ENCODE measurements at regions not wholly inside any gene's neighbourhood (a gene's known extent, or its start where the extent isn't known, plus 50 kb on each side); places are given as distances from the start of the nearest gene placed in this dataset.

GRCh38 chr5:157924490-157924889 is 65.5 kb upstream of the CLINT1 start:
- Mint-ChIP-seq H3K27ac (peak overlapping the region; percentile 8), H3K4me1 (peaks cover 14% of the 10 kb centered on the region), H3K27me3 (no peaks in the 10 kb centered on the region), H3K4me3 (peak overlapping the region; percentile 19), H3K36me3 (ENCODE audit: low read depth) (no peaks in the 10 kb centered on the region)
- no peak for ATAC-seq
- no peaks in the 10 kb centered on the region for H3K9me3 ChIP-seq (ENCODE audit: control insufficient read depth, low read length, poor library complexity, severe bottlenecking)
- DNase-seq: no peak

DNA sequence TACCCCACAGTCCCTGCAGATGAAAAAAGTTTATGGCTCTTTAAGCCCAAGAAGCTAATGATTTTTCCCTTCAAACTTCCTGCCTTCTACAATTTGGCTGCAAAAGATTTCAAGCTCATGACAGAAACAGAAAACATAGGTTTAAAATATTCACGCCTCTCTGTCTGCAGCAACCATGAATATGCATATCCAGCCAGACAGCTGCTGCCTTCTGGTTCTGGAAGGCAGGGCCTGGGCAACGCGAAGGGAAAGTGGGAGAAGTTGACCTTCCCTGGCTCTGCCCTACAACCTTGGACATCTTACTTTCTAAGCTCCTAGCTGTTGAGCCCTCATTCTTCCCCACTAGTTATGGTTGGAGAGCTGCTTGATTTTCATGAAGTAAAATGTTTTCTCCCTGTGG is 64.8 kb upstream of the CLINT1 start:
- no peak for ATAC-seq
- H3K9me3 ChIP-seq (ENCODE audit: control insufficient read depth, low read length, poor library complexity, severe bottlenecking): no peaks in the 10 kb centered on the region
- H3K27me3 Mint-ChIP-seq: no peaks in the 10 kb centered on the region
- no peaks in the 10 kb centered on the region for H3K36me3 Mint-ChIP-seq (ENCODE audit: low read depth)
- no peak overlapping the region for H3K4me3 Mint-ChIP-seq
- no peak overlapping the region for H3K27ac Mint-ChIP-seq
- H3K4me1 Mint-ChIP-seq: peaks cover 22% of the 10 kb centered on the region
- no peak for DNase-seq

DNA sequence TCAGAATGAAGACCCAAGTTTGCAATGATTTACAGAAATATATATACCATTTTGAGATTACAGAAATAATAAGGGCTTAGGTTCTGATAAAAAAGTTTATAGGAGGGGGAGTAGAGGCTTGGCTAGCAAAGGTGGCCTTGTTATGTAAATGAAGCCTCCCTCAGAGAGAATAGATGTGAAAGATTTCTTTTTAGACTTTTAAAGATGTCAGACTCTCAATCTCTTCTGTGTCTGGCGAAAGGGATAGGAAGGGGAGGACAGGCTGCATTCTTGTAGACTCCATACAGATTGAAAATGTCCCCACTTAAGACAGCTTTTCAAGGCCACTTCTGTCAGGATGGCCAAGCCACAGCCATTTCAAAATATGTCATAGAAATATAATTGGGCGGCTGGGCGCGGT is 63.1 kb upstream of the CLINT1 start:
- no peaks in the 10 kb centered on the region for H3K9me3 ChIP-seq (ENCODE audit: control insufficient read depth, low read length, poor library complexity, severe bottlenecking)
- Mint-ChIP-seq H3K4me3 (no peak overlapping the region), H3K36me3 (ENCODE audit: low read depth) (no peaks in the 10 kb centered on the region), H3K4me1 (peaks cover 33% of the 10 kb centered on the region), H3K27me3 (no peaks in the 10 kb centered on the region), H3K27ac (no peak overlapping the region)
- DNase-seq (no peak), ATAC-seq (no peak)

DNA sequence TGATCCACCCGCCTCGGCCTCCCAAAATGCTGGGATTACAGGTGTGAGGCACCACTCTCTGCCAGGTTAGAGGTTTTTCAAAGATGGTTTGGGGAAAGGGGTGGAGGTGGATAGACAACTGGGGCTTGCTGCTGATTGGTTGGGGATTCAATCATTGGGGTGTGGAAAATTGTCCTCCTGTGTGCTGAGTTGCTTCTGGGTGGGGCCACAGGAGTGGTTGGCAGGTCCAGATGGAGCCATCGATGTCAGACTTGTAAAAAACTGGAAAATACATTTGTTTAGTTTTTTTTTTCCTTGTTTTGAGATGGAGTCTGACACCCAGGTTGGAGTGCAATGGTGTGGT is 61.9 kb upstream of the CLINT1 start:
- ATAC-seq (no peak), DNase-seq (no peak)
- Mint-ChIP-seq H3K27me3 (no peaks in the 10 kb centered on the region), H3K36me3 (ENCODE audit: low read depth) (no peaks in the 10 kb centered on the region), H3K4me3 (no peak overlapping the region), H3K27ac (no peak overlapping the region), H3K4me1 (peaks cover 33% of the 10 kb centered on the region)
- H3K9me3 ChIP-seq (ENCODE audit: control insufficient read depth, low read length, poor library complexity, severe bottlenecking): no peaks in the 10 kb centered on the region

- Mint-ChIP-seq H3K27ac (peak overlapping the region; percentile 91), H3K4me3 (peak overlapping the region; percentile 74), H3K36me3 (ENCODE audit: low read depth) (no peaks in the 10 kb centered on the region), H3K4me1 (peaks cover 28% of the 10 kb centered on the region), H3K27me3 (no peaks in the 10 kb centered on the region)
- DNase-seq (peak in 1 of 3 donors; percentile 8), ATAC-seq (peak; percentile 52)
- no peaks in the 10 kb centered on the region for H3K9me3 ChIP-seq (ENCODE audit: control insufficient read depth, low read length, poor library complexity, severe bottlenecking)
These were observed 60.1 kb upstream of the CLINT1 start for GRCh38 chr5:157918811-157919742.

DNA sequence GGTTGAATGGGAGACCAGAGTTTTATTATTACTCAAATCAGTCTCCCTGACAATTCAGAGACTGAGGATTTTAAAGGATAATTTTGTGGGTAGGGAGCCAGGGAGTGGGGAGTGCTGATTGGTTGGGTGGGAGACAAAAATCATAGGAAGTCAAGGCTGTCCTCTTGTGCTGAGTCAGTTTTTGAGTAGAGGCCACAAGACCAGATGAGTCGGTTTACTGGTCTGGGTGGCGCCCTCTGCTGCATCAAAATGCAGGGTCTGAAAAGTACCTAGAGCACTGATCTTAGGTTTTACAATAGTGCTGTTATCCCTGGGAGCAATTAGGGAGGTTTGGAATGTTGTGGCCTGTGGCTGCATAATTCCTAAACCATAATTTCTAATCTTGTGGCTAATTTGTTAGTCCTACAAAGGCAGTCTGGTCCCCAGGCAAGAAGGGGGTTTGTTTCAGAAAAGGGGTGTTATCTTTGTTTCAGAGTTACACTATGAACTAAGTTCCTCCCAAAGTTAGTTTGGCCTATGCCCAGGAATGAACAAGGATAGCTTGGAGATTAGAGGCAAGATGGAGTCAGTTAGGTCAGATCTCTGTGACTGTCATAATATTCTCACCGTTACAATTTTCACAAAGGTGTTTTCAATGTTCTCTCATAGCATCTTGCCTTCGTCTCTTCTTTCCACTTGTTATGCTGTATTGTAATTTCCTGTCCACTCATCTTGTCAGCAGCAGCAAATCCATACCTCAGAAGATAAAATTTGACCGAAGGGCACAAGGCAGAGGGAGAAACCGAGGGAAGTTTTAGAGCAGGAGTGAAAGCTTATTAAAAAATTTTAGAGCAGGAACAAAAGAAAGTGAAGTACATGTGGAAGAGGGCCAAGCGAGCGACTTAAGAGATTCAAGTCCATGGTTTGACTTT is 59.2 kb upstream of the CLINT1 start:
- peak; percentile 32 to 40 (median 36) for DNase-seq
- no peaks in the 10 kb centered on the region for H3K36me3 Mint-ChIP-seq (ENCODE audit: low read depth)
- peak; percentile 65 for ATAC-seq

GRCh38 chr5:157917491-157917890 is 58.5 kb upstream of the CLINT1 start:
- H3K36me3 Mint-ChIP-seq (ENCODE audit: low read depth): no peaks in the 10 kb centered on the region
- H3K4me3 Mint-ChIP-seq: no peak overlapping the region
- H3K9me3 ChIP-seq (ENCODE audit: control insufficient read depth, low read length, poor library complexity, severe bottlenecking): no peaks in the 10 kb centered on the region
- H3K27me3 Mint-ChIP-seq: no peaks in the 10 kb centered on the region
- peak overlapping the region; percentile 54 for H3K27ac Mint-ChIP-seq
- DNase-seq: no peak
- ATAC-seq: no peak
- peaks cover 27% of the 10 kb centered on the region for H3K4me1 Mint-ChIP-seq

More for the DNA sequence above, 59.2 kb upstream of the CLINT1 start:
- peaks cover 27% of the 10 kb centered on the region for H3K4me1 Mint-ChIP-seq
- no peaks in the 10 kb centered on the region for H3K9me3 ChIP-seq (ENCODE audit: control insufficient read depth, low read length, poor library complexity, severe bottlenecking)
- H3K4me3 Mint-ChIP-seq: peak overlapping the region; percentile 62
- H3K27ac Mint-ChIP-seq: peak overlapping the region; percentile 54
- no peaks in the 10 kb centered on the region for H3K27me3 Mint-ChIP-seq

DNA sequence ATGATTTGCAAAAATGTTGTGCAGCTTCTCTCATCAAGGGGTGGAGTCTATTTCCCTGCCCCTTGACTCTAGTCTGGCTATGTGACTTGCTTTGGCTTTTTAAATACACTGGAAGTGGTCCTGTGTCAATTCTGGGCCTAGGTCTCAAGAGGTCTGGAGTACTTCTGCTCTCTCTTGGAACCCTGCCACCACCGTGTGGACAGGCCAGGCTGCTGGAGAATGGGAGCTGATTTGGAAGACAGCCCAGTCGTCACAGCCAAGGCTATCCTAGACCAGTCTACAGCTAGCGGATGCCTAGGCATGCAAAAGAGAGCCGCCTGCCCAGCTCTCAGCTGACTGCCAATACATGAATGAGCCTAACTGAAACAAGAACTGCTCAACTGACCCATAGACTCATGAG is 56.7 kb upstream of the CLINT1 start:
- Mint-ChIP-seq H3K27ac (no peak overlapping the region), H3K4me1 (peaks cover 27% of the 10 kb centered on the region), H3K27me3 (peaks cover 5% of the 10 kb centered on the region), H3K36me3 (ENCODE audit: low read depth) (no peaks in the 10 kb centered on the region), H3K4me3 (no peak overlapping the region)
- H3K9me3 ChIP-seq (ENCODE audit: control insufficient read depth, low read length, poor library complexity, severe bottlenecking): no peaks in the 10 kb centered on the region
- DNase-seq: no peak
- ATAC-seq: no peak

DNA sequence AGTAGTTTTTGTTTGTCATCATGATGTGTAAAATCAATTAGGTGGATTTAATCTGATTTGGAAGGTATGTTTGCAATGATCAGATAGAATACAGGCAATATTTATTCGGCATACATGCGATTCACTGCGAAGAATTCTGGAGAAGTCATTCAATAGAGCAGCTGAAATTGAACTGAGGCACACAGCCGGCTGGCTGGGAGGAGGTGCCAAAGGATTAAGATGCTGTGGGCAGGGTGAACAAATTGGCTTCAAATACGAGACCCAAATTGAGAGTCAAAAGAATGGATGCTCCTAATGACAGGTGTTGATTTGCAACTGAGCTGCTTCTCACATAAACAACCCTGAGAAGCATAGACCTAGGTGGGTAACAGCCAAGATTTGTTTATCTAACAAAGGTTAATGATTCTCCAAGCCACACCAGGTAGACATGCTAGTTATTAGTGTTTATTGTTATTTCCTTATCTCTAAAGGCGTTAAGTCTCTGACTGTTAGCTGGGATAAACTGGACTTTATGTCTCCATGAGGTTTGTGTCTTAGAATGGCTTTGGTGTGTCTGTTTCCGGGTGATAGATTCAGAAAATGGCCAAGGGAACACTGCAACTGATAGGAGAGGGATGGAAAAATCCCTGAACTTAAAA is 55.3 kb upstream of the CLINT1 start:
- Mint-ChIP-seq H3K27me3 (peaks cover 5% of the 10 kb centered on the region), H3K36me3 (ENCODE audit: low read depth) (no peaks in the 10 kb centered on the region), H3K27ac (no peak overlapping the region), H3K4me1 (peaks cover 16% of the 10 kb centered on the region), H3K4me3 (no peak overlapping the region)
- ATAC-seq (no peak), DNase-seq (no peak)
- no peaks in the 10 kb centered on the region for H3K9me3 ChIP-seq (ENCODE audit: control insufficient read depth, low read length, poor library complexity, severe bottlenecking)

DNA sequence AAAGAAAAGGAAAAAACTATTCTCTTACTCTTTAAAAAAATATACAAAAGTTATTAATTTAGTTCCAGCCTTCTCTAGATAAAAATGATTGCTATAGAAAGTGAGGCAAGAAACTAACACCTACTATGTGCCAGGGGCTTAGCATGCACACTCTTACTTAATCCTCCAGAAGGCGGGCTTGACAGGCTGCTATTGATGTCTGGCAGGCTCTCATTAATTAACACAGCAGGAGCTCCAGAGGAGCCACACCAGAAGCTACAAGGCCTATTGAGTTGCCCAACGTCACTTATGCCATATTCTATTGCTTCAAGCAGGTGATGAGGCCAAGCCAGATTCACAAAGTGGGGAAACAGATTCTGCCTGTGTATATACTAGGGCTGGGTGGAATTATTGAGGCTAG is 54.6 kb upstream of the CLINT1 start:
- Mint-ChIP-seq H3K27me3 (peaks cover 5% of the 10 kb centered on the region), H3K27ac (no peak overlapping the region), H3K36me3 (ENCODE audit: low read depth) (no peaks in the 10 kb centered on the region), H3K4me3 (no peak overlapping the region), H3K4me1 (peaks cover 10% of the 10 kb centered on the region)
- no peak for DNase-seq
- ATAC-seq: no peak
- no peaks in the 10 kb centered on the region for H3K9me3 ChIP-seq (ENCODE audit: control insufficient read depth, low read length, poor library complexity, severe bottlenecking)

DNA sequence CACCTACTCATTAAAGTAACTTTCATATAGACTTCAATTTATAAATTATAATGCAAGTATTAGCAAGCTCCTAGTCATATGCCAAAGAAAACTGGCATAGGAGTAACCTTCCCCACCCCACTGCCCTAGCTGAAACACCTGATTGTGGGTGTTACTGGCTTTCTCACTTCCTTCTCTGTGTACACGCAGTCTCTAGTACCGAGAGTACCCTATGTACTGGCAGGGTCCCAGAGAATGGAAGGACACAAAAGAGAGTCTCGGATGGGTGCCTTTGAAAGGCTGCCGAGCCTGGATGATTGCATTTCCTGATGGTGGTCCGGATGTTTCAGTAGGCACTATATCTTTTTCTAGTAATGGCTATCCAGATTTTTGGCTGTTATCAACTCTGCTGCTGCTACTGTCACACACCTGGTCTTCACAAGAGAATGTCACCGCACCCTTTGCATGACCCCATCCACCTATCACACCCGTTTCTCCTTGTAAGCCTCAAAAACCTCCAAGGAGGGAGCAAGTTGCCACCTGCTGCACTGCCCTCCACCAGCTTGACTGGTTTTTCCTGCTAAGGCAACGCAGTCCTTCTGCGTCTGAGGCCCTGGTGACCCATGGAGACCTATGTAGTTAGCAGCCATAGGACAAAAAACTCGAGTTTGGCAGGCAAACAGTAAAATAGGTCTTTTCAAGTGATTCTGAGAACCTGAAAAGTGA is 53.8 kb upstream of the CLINT1 start:
- ATAC-seq (no peak), DNase-seq (no peak)
- Mint-ChIP-seq H3K4me3 (no peak overlapping the region), H3K27ac (no peak overlapping the region), H3K4me1 (peaks cover 6% of the 10 kb centered on the region), H3K36me3 (ENCODE audit: low read depth) (no peaks in the 10 kb centered on the region), H3K27me3 (peaks cover 5% of the 10 kb centered on the region)
- H3K9me3 ChIP-seq (ENCODE audit: control insufficient read depth, low read length, poor library complexity, severe bottlenecking): no peaks in the 10 kb centered on the region

GRCh38 chr5:157911568-157911967 is 52.6 kb upstream of the CLINT1 start:
- no peak for ATAC-seq
- no peaks in the 10 kb centered on the region for H3K9me3 ChIP-seq (ENCODE audit: control insufficient read depth, low read length, poor library complexity, severe bottlenecking)
- Mint-ChIP-seq H3K4me1 (peaks cover 2% of the 10 kb centered on the region), H3K27ac (no peak overlapping the region), H3K4me3 (no peak overlapping the region), H3K27me3 (peaks cover 5% of the 10 kb centered on the region), H3K36me3 (ENCODE audit: low read depth) (no peaks in the 10 kb centered on the region)
- DNase-seq: no peak
